Putamen (tissue), 1 donor: ENCODE measurements at regions not wholly inside any gene's neighbourhood (a gene's known extent, or its start where the extent isn't known, plus 50 kb on each side); places are given as distances from the start of the nearest gene placed in this dataset.
"Not testable (repeated sequence)": the region's sequence is repeated elsewhere in the genome, so short reads cannot be mapped to it uniquely, and the experiment has no call there.

Source experiments
- DNase-seq: peaks from one replicate; pipeline ENCODE4 v3.0.0-alpha.2; 2016; ENCODE audit warnings: low spot score

DNA sequence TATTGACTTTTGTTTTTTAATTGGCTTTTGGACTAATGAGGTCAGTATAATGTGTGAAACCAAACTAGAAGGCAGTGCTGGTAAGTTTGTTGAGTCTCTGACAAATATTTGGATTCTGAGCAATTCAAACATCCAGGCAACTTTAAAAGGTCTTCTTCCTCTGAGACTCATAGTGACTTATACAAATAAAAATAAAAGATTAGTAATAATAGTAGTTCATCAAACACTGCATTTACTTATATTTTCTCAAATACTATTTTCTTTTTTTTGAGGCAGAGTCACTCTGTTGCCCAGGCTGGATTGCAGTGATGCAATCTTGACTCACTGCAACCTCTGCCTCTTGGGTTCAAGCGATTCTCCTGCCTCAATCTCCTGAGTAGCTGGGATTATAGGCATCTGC, 337.9 kb downstream of the DAD1 start:
- no peak for DNase-seq

GRCh38 chr14:22249770-22250169, 339.3 kb downstream of the DAD1 start:
- DNase-seq: no peak

GRCh38 chr14:22243971-22244581, 344.9 kb downstream of the DAD1 start:
- DNase-seq: no peak

DNA sequence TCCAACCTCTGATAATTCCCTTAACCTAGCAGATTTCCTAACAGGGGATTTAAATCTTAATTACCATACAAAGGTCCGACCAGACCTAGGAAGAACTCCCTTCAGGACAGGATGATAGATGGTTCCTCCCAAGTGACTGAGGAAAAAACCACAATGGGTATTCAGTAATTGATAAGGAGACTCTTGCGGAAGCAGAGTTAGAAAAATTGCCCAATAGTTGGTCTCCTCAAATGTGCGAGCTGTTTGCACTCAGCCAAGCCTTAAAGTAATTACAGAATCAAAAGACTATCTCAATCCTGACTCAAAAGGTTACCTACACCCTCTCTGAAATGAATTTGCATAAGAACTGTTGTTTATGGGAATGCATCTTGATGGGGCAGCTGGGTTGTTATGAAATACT, 350.7 kb downstream of the DAD1 start:
- not testable (repeated sequence) for DNase-seq

DNA sequence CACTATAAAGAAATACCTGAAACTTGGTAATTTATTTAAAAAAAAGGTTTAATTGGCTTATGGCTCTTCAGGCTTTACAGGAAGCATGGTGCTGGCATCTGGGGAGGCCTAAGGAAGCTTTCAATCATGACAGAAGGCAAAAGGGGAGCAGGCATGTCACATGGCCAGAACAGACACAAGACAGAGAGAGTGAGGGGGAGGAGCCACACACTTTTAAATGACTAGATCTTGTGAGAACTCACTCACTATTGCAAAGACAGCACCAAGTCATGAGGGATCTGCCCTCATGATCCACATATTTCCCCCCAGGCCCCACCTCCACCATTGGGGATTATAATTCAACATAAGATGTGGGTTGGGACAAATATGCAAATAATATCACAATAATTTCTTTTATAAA, 355.6 kb downstream of the DAD1 start:
- DNase-seq: no peak

- DNase-seq: no peak
These were observed 356.1 kb downstream of the DAD1 start for GRCh38 chr14:22232933-22233332.

DNA sequence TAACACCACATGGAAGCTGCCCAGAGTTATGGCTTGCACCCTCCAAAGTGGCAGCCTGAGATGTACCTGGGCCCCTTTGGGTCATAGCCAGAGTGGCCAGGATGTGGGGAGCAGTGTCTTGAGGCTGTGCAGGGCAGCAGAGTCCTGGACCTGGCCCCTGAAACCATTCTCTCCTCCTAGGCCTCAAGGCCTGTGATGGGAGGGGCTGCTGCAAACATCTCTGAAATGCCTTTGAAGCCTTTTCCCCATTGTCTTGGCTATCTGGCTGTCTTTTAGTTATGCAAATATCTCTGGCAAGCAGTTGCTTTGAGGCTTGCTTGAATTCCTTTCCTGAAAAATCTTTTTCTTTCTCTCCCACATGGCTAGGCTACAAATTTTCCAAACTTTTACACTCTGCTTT, 356.5 kb downstream of the DAD1 start:
- DNase-seq: no peak

- no peak for DNase-seq
These were observed 358.0 kb downstream of the DAD1 start for GRCh38 chr14:22231018-22231417.

GRCh38 chr14:22230517-22230916, 358.5 kb downstream of the DAD1 start:
- DNase-seq: no peak

GRCh38 chr14:22227084-22227483, 361.9 kb downstream of the DAD1 start:
- no peak for DNase-seq

GRCh38 chr14:22226381-22226780, 362.6 kb downstream of the DAD1 start:
- DNase-seq: no peak

DNA sequence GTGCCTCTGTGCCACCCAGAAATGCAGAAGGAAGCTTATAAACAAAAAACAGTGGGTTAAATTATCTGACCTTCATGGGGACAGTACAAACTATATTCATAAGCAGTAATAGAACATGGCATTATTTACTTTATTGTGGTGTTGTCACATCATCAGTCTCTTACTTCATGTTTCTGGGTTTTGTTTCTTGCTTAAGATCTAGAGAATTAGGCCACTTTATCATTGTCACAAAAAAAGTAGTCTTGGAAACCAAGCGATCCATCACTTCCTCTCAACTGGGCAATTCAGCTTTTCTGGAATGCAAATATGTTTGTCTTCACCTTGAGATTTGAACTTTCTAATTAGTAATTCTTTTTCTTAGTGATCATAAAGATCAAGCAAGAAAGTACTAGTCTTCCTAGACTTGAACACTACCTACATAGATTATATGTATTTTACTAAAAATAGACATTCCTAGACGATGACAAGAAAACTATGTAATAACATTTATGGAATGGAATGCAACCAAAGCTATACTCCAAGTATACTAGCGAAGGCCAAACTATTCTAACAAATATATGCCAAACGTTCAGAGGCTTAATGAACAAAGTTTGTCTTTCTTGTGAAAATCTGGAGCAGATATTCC, 363.4 kb downstream of the DAD1 start:
- DNase-seq: no peak

GRCh38 chr14:22221508-22221907, 367.5 kb downstream of the DAD1 start:
- no peak for DNase-seq

- no peak for DNase-seq
These were observed 368.6 kb downstream of the DAD1 start for GRCh38 chr14:22220427-22220826.

GRCh38 chr14:22218728-22219127, 370.3 kb downstream of the DAD1 start:
- DNase-seq: no peak

- DNase-seq: no peak
These were observed 375.9 kb downstream of the DAD1 start for GRCh38 chr14:22213120-22213519.

DNA sequence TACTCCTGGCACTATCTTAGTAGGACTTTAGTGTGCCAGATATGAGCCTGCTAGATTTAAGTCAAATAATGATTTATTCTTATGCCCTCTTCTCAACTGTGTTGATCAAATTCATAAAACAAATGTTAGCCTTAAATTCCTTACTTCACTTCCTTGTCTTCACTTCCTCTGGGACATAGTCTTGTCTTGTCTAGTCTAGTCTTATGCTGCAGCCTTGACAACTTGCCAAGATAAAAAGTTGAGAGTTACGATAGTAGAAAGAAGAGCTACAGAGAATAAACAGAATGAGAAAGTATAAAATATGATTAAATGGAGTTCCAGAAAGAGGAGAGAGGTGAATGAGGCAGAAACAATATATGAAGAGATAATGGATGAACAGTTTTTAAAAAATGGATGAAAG, 378.1 kb downstream of the DAD1 start:
- no peak for DNase-seq

GRCh38 chr14:22210026-22210425, 379.0 kb downstream of the DAD1 start:
- no peak for DNase-seq

- DNase-seq: no peak
These were observed 386.0 kb downstream of the DAD1 start for GRCh38 chr14:22203036-22203435.

DNA sequence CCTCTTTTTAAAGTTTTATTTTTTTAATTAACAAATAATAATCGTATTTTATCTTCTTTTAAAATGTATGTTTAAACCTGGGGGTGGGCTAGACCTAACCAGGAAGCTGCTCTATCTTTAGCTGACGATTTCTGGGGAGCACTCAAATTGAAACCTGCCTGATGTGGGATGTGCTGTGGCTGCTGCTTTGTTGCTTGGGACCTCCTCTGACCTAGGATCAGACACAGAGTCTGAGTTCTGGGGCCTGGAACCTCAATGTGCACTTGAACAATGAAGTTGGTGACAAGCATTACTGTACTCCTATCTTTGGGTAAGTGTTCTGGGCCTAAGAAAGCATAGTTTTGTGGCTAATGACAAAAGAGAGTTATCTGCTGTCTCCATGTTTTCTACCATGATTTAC, 386.7 kb downstream of the DAD1 start:
- no peak for DNase-seq

DNA sequence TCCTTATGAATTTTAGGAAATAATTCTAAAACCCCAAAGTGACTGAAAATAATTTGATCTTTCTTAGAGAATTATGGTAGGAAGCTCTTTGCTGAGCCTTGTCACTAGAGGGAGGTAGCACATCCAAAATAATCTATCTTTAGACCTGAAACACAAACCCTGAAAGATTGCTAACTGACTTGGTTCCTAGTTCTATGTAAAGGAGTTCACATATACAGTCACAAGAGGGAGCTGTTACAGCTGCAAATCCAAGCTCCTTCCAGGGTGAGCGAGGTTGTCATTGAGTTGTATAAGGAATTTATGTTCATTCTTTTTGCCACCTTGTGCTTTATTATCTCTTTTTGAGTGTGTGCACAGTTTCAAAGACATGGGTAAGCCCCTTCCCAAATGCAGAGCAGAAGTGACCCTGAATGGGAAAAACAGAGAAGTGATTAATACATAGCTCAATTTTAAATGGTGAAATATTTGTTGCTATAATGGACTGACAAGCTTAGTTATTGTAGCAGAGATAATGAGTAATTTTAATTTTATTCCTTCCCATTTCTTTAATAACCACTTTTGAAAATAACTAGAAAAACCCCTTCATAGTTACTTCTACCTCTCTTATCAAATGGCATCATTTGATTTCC, 387.9 kb downstream of the DAD1 start:
- peak; percentile 10 for DNase-seq

DNA sequence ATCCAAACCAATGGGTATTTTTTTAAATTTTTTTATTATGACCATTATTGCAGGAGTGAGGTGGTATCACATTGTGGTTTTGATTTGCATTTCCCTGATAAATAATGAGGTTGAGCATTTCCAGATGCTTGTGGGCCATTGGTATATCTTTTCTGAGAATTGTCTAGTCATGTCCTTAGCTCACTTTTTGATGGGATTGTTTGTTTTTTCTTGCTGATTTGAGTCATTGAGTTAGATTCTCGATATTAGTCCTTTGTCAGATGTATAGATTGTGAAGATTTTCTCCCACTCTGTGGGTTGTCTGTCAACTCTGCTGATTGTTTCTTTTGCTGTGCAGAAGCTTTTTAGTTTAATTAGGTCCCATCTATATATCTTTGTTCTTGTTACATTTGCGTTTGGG, 388.9 kb downstream of the DAD1 start:
- not testable (repeated sequence) for DNase-seq

- DNase-seq: no peak
These were observed 394.4 kb downstream of the DAD1 start for GRCh38 chr14:22194664-22195063.
